ENCODE measurements at regions not wholly inside any gene's neighbourhood (a gene's known extent, or its start where the extent isn't known, plus 50 kb on each side); places are given as distances from the start of the nearest gene placed in this dataset.

DNA sequence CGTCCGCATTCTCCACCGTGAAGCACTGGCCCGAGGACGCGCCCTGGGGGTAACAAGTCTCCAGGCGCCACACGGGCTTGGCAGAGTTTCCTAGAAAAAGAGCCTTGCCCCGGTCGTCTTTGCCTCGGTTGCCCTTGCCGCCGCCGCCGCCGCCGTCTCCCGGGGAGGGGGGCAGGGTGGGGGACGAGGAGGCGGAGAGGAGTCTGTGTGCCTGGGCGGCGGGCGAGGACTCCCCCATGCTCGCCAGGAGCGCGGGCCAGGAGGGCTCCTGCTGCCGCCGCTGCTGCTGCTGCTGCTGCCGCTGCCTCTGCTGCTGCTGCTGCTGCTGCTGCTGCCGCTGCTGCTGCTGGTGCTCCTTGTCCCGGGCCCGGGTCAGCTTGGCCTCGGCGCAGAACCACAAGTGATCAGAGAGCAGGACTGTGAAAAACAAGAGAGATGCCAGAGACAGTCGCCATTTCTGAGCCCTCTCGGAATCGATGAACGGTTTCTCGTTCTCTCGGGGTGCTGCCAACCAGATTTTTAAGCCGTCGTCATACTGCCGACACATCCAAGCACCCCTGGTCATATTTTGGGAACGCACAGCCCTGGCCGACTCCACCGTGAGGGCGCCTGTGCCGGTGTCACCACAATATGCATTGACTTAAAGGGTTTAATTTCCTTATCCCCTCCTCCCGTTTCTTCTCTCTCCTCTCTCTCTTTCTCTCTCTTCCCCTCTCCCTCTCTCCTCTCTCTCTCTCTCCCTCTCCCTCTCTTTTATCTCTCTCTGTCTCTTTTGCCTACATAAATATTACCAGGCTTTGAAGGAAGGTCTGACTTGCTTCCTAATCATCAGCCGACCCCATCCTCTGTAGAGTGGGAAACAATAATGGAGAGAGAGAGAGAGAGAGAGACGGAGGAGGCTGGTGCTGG lies 349.1 kb downstream of the LIG4 start:
- Mint-ChIP-seq H3K4me3 (no peak overlapping the region), H3K9me3 (no peaks in the 10 kb centered on the region), H3K4me1 (ENCODE audit: low read depth) (no peaks in the 10 kb centered on the region), H3K27ac (no peak overlapping the region), H3K36me3 (ENCODE audit: low read depth) (no peaks in the 10 kb centered on the region), H3K27me3 (peaks cover 49% of the 10 kb centered on the region)
- intact Hi-C loops (cut with micrococcal nuclease), result no loop called here

DNA sequence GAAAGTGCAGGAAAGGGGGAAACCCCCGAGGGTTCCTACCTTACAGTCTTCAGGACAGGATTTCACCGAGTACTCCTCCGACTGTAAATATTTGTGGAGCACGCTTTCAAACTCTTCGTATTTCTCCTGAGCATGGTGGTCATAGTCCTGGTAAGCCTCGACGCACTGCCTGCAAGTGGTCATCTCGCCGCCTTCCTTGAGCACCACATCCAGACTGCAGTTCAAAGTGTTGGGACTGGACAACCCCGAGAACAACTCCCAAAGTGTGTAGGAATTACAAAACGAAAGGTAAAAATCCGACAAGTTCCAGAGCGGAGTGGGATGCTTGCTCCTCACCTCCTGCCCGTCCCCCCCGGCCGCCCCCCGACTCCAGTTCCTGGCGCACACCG lies 349.7 kb downstream of the LIG4 start:
- H3K27me3 Mint-ChIP-seq, result peaks cover 49% of the 10 kb centered on the region
- no peaks in the 10 kb centered on the region for H3K4me1 Mint-ChIP-seq (ENCODE audit: low read depth)
- no peaks in the 10 kb centered on the region for H3K36me3 Mint-ChIP-seq (ENCODE audit: low read depth)
- H3K27ac Mint-ChIP-seq, result no peak overlapping the region
- H3K9me3 Mint-ChIP-seq, result no peaks in the 10 kb centered on the region
- no peak overlapping the region for H3K4me3 Mint-ChIP-seq
- intact Hi-C loops (cut with micrococcal nuclease), result no loop called here

DNA sequence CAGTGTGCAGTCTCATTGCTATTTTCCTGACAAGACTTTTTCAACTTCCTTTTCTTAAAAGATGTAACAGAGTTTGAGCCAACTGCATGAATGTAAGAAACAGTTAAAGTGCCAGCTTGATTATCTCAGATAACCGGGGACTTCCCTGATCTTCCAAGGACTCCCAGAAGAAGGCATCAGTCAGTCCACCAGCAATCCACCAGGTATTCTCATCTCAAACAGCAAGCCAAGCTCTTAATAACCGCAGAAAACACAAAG lies 350.1 kb downstream of the LIG4 start:
- Mint-ChIP-seq H3K4me3 (no peak overlapping the region), H3K27ac (no peak overlapping the region), H3K27me3 (peaks cover 48% of the 10 kb centered on the region), H3K4me1 (ENCODE audit: low read depth) (no peaks in the 10 kb centered on the region), H3K36me3 (ENCODE audit: low read depth) (no peaks in the 10 kb centered on the region), H3K9me3 (no peaks in the 10 kb centered on the region)
- intact Hi-C loops (cut with micrococcal nuclease), result no loop called here

DNA sequence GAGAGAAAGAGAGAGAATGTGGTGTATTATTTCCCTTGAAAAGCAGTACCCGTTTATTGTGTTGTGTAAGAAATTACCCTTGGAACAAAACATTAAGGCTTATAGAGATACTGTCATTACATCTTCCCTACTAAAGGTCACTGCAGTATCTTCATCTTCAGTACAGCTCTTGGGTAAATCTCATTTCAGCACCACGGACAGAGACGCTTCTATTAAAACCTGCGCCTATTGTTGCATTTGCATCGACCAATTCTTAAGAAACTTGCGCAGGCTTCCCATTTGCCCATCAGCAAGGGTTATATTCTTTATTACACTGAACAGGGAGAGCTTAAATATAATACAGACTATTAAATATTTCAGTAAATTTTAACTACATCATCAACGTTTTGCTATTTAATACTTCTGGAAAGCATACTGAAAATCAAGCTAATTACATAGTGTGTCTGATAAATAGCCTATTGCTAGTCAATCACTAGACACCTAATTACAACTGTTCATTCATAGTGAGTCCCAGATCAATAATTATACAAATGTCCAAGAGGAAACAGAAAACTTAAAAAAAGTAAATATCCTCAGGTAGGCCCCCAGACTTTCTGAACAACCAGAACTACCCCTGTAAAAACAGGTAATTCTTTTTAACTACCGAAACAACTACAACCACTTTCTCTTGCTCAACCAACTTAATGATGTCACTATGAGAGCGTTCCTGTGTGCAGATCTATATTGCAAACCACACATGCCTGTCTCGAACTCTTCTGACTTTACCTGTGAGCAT lies 350.6 kb downstream of the LIG4 start:
- H3K27ac Mint-ChIP-seq, result no peak overlapping the region
- H3K27me3 Mint-ChIP-seq, result peaks cover 43% of the 10 kb centered on the region
- H3K36me3 Mint-ChIP-seq (ENCODE audit: low read depth), result no peaks in the 10 kb centered on the region
- H3K4me1 Mint-ChIP-seq (ENCODE audit: low read depth), result no peaks in the 10 kb centered on the region
- intact Hi-C loops (cut with micrococcal nuclease), result no loop called here
- no peak overlapping the region for H3K4me3 Mint-ChIP-seq
- H3K9me3 Mint-ChIP-seq, result no peaks in the 10 kb centered on the region

DNA sequence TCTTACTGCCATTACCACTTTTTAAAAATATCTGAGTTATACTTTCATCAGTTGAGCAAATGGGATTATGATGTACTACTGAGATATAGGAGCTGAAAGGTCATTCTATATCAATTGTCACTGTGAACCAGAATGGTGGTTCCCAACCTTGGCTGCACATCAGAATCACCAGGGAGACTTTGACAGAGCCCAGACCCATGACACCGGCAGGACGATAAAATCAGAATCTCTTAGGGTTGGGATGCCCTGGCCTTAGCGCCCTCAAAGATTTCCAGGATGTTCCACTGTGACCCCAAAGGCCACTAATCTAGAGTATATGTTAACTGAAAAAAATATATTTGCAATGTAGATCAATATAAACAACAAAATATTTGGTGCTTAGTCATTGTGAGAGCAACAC lies 355.1 kb downstream of the LIG4 start:
- intact Hi-C loops (cut with micrococcal nuclease), result no loop called here
- no peaks in the 10 kb centered on the region for H3K9me3 Mint-ChIP-seq
- H3K4me1 Mint-ChIP-seq (ENCODE audit: low read depth), result no peaks in the 10 kb centered on the region
- H3K27me3 Mint-ChIP-seq, result peaks cover 10% of the 10 kb centered on the region
- no peak overlapping the region for H3K27ac Mint-ChIP-seq
- H3K36me3 Mint-ChIP-seq (ENCODE audit: low read depth), result no peaks in the 10 kb centered on the region
- H3K4me3 Mint-ChIP-seq, result no peak overlapping the region

DNA sequence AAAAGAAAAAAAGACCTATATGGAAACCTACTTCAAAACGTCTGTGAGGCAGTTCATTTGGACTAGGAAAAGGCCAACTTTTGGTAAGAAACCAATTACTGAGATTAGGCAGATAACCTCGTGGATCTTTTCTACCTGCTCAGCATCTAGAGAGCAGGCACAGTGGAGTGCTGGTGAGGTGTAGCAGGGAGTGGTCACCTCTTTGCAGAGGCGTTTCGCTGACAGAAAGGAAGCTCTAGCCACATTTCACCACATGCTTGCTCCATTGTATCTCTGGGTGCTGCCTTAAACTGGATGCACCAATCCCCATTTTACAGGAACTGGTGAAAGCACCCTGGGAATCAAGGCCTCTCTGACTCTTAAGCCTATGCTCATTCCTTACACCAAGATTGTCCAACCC lies 360.5 kb downstream of the LIG4 start:
- Mint-ChIP-seq H3K36me3 (ENCODE audit: low read depth) (no peaks in the 10 kb centered on the region), H3K9me3 (no peaks in the 10 kb centered on the region), H3K4me3 (no peak overlapping the region), H3K27ac (no peak overlapping the region), H3K4me1 (ENCODE audit: low read depth) (no peaks in the 10 kb centered on the region), H3K27me3 (no peaks in the 10 kb centered on the region)
- intact Hi-C loops (cut with micrococcal nuclease), result no loop called here

DNA sequence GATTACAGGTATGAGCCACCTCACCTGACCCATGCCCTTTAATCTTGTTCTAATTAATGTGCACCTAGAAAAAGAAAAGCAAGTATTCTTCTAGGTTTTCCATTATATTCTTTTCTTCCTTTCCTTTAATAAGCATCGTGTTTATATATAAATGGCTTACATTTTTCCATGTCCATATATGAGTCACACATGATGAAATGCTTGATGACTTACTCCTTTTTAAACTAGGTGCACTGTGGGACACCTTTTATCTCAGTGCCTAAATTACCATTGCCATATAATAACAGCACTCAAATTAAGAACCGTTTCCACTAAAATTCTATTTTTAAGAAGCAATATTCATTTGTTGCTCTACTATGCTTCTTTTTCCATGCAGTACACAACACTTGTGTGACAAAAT lies 363.3 kb downstream of the LIG4 start:
- Mint-ChIP-seq H3K4me1 (ENCODE audit: low read depth) (no peaks in the 10 kb centered on the region), H3K27ac (no peak overlapping the region), H3K4me3 (no peak overlapping the region), H3K27me3 (no peaks in the 10 kb centered on the region), H3K36me3 (ENCODE audit: low read depth) (no peaks in the 10 kb centered on the region), H3K9me3 (no peaks in the 10 kb centered on the region)
- intact Hi-C loops (cut with micrococcal nuclease), result no loop called here

DNA sequence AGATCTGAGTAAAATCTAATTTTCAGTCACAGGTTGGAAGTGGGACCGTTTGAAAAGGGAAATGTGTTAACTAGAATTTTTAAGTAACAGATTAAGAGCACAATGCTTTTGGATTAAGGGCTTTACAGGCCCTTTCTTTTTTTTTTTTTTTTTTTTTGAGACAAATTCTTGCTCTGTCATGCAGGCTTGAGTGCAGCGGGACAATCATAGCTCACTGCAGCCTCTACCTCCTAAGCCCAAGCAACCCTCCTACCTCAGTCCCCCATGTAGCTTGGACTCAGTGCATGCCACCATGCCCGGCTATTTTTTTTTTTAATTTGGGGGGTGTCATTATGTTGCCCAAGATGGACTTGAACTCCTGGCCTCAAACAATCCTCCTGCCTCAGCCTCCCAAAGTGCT lies 363.7 kb downstream of the LIG4 start:
- intact Hi-C loops (cut with micrococcal nuclease), result no loop called here
- no peaks in the 10 kb centered on the region for H3K27me3 Mint-ChIP-seq
- no peaks in the 10 kb centered on the region for H3K4me1 Mint-ChIP-seq (ENCODE audit: low read depth)
- no peak overlapping the region for H3K27ac Mint-ChIP-seq
- H3K36me3 Mint-ChIP-seq (ENCODE audit: low read depth), result no peaks in the 10 kb centered on the region
- no peaks in the 10 kb centered on the region for H3K9me3 Mint-ChIP-seq
- no peak overlapping the region for H3K4me3 Mint-ChIP-seq

DNA sequence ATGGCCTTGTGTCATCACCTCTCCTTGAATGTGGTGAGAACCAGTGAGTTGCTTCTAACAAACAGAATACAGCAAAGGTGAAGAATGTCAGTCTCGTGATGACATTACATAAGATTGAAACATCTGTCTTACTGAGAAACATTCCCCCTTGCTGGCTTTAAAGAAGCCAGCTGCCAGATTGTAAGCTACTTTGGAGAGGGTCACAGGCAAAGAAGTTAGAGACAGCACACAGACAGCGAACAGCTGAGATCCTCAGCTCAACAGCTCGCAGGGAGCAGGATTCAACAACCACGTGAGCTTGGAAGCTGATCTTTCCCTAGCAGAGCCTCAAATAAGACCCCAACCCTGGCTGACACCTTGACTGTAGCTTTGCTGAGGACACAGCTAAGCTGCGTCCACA lies 367.9 kb downstream of the LIG4 start:
- Mint-ChIP-seq H3K4me1 (ENCODE audit: low read depth) (no peaks in the 10 kb centered on the region), H3K27me3 (no peaks in the 10 kb centered on the region), H3K4me3 (no peak overlapping the region), H3K27ac (no peak overlapping the region), H3K9me3 (no peaks in the 10 kb centered on the region), H3K36me3 (ENCODE audit: low read depth) (no peaks in the 10 kb centered on the region)
- intact Hi-C loops (cut with micrococcal nuclease), result no loop called here

DNA sequence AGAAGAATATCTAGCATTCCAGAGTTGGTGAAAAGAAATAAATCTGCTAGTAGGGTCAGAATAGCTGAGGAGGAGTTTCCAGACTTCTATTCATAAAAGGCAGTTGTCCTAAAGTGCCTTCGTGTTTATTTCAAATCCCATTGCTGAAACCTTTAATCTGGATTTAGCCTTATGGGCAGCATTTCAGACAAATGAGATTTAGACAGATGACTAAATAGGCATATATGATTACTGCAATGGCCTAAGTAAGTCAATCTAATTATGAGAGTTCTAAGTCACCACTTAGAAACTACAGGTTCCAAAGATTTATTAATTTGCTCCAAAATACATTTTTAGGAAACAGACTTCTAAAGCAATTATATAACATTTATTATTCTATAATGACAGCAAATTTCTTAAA lies 368.7 kb downstream of the LIG4 start:
- no peaks in the 10 kb centered on the region for H3K36me3 Mint-ChIP-seq (ENCODE audit: low read depth)
- no peaks in the 10 kb centered on the region for H3K4me1 Mint-ChIP-seq (ENCODE audit: low read depth)
- no peak overlapping the region for H3K4me3 Mint-ChIP-seq
- H3K9me3 Mint-ChIP-seq, result no peaks in the 10 kb centered on the region
- intact Hi-C loops (cut with micrococcal nuclease), result no loop called here
- H3K27me3 Mint-ChIP-seq, result no peaks in the 10 kb centered on the region
- no peak overlapping the region for H3K27ac Mint-ChIP-seq

DNA sequence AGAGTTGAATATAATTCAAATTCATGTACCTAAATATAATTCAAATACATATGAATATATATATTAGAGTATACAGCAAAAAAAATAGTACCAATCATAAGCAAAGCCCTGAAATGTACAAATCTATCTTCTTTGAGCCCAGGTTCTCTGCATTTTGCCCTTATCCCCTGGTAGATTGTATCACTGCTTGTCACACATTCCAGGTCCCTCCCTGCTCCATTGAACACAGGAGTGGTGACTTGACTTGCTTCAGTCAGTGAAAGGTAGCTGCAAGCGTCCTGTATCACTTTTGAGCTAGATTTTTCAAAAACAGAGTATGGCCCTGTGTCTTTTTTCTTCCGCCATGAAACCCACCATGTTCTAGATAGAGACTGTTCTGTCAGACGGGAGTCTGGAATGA lies 369.4 kb downstream of the LIG4 start:
- intact Hi-C loops (cut with micrococcal nuclease), result no loop called here
- Mint-ChIP-seq H3K9me3 (no peaks in the 10 kb centered on the region), H3K36me3 (ENCODE audit: low read depth) (no peaks in the 10 kb centered on the region), H3K4me1 (ENCODE audit: low read depth) (no peaks in the 10 kb centered on the region), H3K27ac (no peak overlapping the region), H3K4me3 (no peak overlapping the region), H3K27me3 (no peaks in the 10 kb centered on the region)

DNA sequence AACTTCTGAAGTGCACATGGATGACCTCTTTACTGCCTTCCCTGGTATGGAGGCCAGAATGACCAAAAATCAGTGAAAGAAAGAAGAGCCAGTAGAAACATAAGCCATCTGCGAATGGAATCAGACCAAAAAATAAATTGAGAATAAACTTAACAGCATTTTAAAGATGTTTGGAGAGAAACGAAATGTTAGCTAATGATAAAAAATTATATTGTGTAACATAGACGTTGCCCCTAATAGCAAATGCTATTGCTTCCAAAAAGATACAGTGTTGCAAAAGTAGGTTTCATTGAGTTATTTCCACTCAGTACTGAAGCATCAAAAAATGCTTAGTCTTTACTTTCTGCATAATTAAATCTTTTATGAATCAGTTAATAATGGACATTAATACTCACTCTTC lies 371.7 kb downstream of the LIG4 start:
- Mint-ChIP-seq H3K4me1 (ENCODE audit: low read depth) (no peaks in the 10 kb centered on the region), H3K27me3 (no peaks in the 10 kb centered on the region), H3K27ac (no peak overlapping the region), H3K4me3 (no peak overlapping the region), H3K9me3 (no peaks in the 10 kb centered on the region), H3K36me3 (ENCODE audit: low read depth) (no peaks in the 10 kb centered on the region)
- intact Hi-C loops (cut with micrococcal nuclease), result no loop called here

DNA sequence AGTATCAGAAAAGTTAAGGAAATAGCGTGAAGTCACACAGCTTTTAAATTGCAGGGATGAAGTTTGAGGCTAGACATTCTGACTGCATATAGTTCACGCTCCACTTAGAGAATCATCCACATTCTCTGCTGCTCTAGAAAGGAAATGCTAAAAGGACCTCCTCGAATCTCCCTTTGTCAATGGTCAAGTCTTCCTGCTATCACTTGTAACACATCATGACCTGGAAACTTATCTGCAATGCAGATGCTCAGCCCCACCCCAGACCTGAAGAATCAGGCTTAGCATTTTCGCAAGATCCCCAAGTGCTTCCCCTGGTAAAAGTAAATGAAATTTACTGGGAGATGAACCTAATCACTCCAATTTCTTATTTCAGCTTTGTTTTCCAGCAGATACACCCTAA lies 372.1 kb downstream of the LIG4 start:
- Mint-ChIP-seq H3K27me3 (no peaks in the 10 kb centered on the region), H3K4me3 (no peak overlapping the region), H3K4me1 (ENCODE audit: low read depth) (no peaks in the 10 kb centered on the region), H3K27ac (no peak overlapping the region), H3K9me3 (no peaks in the 10 kb centered on the region), H3K36me3 (ENCODE audit: low read depth) (no peaks in the 10 kb centered on the region)
- intact Hi-C loops (cut with micrococcal nuclease), result no loop called here

DNA sequence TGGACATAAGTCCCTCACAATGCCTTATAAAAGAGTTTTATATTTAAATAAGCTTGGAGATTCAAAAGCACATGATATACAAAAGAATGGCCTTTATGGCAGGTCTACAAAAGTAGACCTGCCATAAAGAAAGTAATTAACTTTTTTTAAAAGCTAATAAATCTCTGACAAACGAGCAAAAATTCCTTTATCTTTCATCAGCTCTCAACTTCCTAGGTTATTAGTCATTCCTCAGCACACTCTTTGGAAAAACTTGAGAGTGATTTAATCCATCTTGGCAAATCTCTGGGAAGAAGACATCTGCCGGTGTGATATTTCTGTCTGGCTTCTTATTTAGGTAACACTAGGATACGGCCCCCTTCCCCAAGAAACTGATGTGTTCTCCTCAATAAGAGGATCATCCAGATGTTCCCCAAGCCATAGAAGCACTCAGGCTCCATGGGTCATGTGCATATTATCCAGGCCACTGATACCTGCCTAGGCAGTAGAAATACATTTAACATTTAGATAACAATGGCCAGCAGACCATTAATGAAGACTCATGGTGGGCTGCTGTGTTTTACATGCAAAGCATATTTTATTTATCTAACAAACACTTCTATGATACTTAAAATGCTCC lies 372.7 kb downstream of the LIG4 start:
- intact Hi-C loops (cut with micrococcal nuclease), result no loop called here
- Mint-ChIP-seq H3K4me1 (ENCODE audit: low read depth) (no peaks in the 10 kb centered on the region), H3K9me3 (no peaks in the 10 kb centered on the region), H3K27ac (no peak overlapping the region), H3K36me3 (ENCODE audit: low read depth) (no peaks in the 10 kb centered on the region), H3K27me3 (no peaks in the 10 kb centered on the region), H3K4me3 (no peak overlapping the region)

Data from dendritic cell treated with granulocyte-macrophage colony-stimulating factor and Interleukin-4, amounts not matched to agents 40 ng/mL and 50 ng/mL, for 4 days (primary cell).